ENCODE measurements at regions not wholly inside any gene's neighbourhood (a gene's known extent, or its start where the extent isn't known, plus 50 kb on each side); places are given as distances from the start of the nearest gene placed in this dataset.

- POLR2A ChIA-PET, result no interaction called here
- Histone ChIP-seq H3K9me3 (ENCODE audit: control insufficient read depth, insufficient read depth, low read depth, low read length) (no peaks in the 10 kb centered on the region), H3K27ac (ENCODE audit: extremely low read depth, low read depth, low read length) (no peak overlapping the region), H3K4me3 (ENCODE audit: low read depth, low read length) (no peak overlapping the region), H3K36me3 (ENCODE audit: control insufficient read depth in 2 of 2, insufficient read depth in 1 of 2, low read length in 2 of 2) (no peaks in the 10 kb centered on the region), H3K4me1 (ENCODE audit: control insufficient read depth, insufficient read depth, low read length) (no peaks in the 10 kb centered on the region)
- TF ChIP-seq ZNF24 (tag by site-specific recombination; IDR thresholded peaks at IDR 0.05) (no peak), ZNF747 (tag by site-specific recombination; IDR thresholded peaks at IDR 0.05) (no peak), ZNF561 (tag by site-specific recombination; IDR thresholded peaks at IDR 0.05; ENCODE audit: borderline replicate concordance) (no peak)
- CTCF ChIA-PET, result no interaction called here
These were observed 327.3 kb upstream of the SATB1 start for GRCh38 chr3:18752273-18752934.

DNA sequence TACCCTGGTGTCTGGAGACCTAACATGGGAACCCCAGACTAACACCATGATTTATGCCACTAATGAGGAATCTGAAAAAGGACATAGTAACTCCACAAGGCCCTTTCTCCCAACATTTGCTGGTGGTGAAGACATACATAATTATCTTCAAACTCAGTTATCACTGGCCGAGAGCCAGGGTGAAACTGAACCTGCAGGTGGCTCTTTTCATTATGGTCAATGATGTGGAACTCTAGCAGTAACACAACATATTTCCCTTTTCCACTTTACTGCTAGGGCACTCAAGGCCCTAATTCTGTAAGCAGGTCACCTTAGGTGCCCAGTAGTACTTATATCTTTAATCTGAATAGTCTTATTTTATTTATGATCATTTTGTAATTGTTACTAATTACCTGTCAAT, 326.4 kb upstream of the SATB1 start:
- no peak overlapping the region for H3K27ac ChIP-seq (ENCODE audit: extremely low read depth, low read depth, low read length)
- ChIA-PET POLR2A (no interaction called here), CTCF (no interaction called here)
- no peaks in the 10 kb centered on the region for H3K9me3 ChIP-seq (ENCODE audit: control insufficient read depth, insufficient read depth, low read depth, low read length)
- no peak overlapping the region for H3K4me3 ChIP-seq (ENCODE audit: low read depth, low read length)
- TF ChIP-seq ZNF677 (tag by site-specific recombination; IDR thresholded peaks at IDR 0.05) (no peak), ZNF561 (tag by site-specific recombination; IDR thresholded peaks at IDR 0.05; ENCODE audit: borderline replicate concordance) (no peak), ZNF776 (tag by site-specific recombination; IDR thresholded peaks at IDR 0.05; ENCODE audit: borderline replicate concordance) (no peak), ZNF791 (tag by site-specific recombination; IDR thresholded peaks at IDR 0.05) (no peak), CTCF (tag by site-specific recombination; IDR thresholded peaks at IDR 0.05) (no peak), ZNF112 (tag by site-specific recombination; IDR thresholded peaks at IDR 0.05) (no peak)
- H3K36me3 ChIP-seq (ENCODE audit: control insufficient read depth in 2 of 2, insufficient read depth in 1 of 2, low read length in 2 of 2), result no peaks in the 10 kb centered on the region
- no peaks in the 10 kb centered on the region for H3K4me1 ChIP-seq (ENCODE audit: control insufficient read depth, insufficient read depth, low read length)

DNA sequence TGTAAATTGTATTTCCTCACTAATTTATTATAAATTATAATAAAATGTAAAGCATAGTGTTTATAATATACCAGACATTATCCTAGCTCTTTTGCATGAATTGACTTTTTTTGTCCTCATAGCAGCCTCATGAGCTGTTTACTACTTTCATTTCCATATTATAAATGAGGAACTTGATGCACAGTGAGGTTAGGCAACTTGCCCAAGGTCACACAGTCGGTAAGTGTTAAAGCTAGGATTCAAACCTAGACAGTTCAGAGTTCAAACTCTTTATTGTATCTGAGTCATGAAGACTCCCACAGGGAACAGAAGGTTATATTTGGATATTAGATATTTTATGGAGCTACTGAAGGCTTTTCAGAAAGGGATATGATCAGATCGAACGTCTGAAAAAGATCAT, 322.2 kb upstream of the SATB1 start:
- H3K4me1 ChIP-seq (ENCODE audit: control insufficient read depth, insufficient read depth, low read length), result no peaks in the 10 kb centered on the region
- no peaks in the 10 kb centered on the region for H3K36me3 ChIP-seq (ENCODE audit: control insufficient read depth in 2 of 2, insufficient read depth in 1 of 2, low read length in 2 of 2)
- TF ChIP-seq ZSCAN30 (tag by site-specific recombination; IDR thresholded peaks at IDR 0.05), result no peak
- TF ChIP-seq, protein P1, sequence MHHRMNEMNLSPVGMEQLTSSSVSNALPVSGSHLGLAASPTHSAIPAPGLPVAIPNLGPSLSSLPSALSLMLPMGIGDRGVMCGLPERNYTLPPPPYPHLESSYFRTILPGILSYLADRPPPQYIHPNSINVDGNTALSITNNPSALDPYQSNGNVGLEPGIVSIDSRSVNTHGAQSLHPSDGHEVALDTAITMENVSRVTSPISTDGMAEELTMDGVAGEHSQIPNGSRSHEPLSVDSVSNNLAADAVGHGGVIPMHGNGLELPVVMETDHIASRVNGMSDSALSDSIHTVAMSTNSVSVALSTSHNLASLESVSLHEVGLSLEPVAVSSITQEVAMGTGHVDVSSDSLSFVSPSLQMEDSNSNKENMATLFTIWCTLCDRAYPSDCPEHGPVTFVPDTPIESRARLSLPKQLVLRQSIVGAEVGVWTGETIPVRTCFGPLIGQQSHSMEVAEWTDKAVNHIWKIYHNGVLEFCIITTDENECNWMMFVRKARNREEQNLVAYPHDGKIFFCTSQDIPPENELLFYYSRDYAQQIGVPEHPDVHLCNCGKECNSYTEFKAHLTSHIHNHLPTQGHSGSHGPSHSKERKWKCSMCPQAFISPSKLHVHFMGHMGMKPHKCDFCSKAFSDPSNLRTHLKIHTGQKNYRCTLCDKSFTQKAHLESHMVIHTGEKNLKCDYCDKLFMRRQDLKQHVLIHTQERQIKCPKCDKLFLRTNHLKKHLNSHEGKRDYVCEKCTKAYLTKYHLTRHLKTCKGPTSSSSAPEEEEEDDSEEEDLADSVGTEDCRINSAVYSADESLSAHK (tag by site-specific recombination; IDR thresholded peaks at IDR 0.05), result no peak
- TF ChIP-seq KLF1 (tag by site-specific recombination; IDR thresholded peaks at IDR 0.05), result no peak
- TF ChIP-seq ZNF560 (tag by site-specific recombination; IDR thresholded peaks at IDR 0.05; ENCODE audit: borderline replicate concordance), result no peak
- TF ChIP-seq ZNF768 (tag by site-specific recombination; IDR thresholded peaks at IDR 0.05), result no peak
- no peak for TF ChIP-seq ZFP41 (tag by site-specific recombination; IDR thresholded peaks at IDR 0.05; ENCODE audit: borderline replicate concordance)
- TF ChIP-seq ZSCAN23 (tag by site-specific recombination; IDR thresholded peaks at IDR 0.05), result no peak
- no peak for TF ChIP-seq GFI1B (tag by site-specific recombination; IDR thresholded peaks at IDR 0.05)
- TF ChIP-seq ZNF112 (tag by site-specific recombination; IDR thresholded peaks at IDR 0.05), result no peak
- TF ChIP-seq ZNF623 (tag by site-specific recombination; IDR thresholded peaks at IDR 0.05), result no peak
- no peak for TF ChIP-seq SCRT1 (tag by site-specific recombination; IDR thresholded peaks at IDR 0.05; ENCODE audit: borderline replicate concordance)
- no peak for TF ChIP-seq KLF10 (tag by site-specific recombination; IDR thresholded peaks at IDR 0.05)
- TF ChIP-seq, protein P2, sequence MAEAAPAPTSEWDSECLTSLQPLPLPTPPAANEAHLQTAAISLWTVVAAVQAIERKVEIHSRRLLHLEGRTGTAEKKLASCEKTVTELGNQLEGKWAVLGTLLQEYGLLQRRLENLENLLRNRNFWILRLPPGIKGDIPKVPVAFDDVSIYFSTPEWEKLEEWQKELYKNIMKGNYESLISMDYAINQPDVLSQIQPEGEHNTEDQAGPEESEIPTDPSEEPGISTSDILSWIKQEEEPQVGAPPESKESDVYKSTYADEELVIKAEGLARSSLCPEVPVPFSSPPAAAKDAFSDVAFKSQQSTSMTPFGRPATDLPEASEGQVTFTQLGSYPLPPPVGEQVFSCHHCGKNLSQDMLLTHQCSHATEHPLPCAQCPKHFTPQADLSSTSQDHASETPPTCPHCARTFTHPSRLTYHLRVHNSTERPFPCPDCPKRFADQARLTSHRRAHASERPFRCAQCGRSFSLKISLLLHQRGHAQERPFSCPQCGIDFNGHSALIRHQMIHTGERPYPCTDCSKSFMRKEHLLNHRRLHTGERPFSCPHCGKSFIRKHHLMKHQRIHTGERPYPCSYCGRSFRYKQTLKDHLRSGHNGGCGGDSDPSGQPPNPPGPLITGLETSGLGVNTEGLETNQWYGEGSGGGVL (tag by site-specific recombination; IDR thresholded peaks at IDR 0.05), result no peak
- TF ChIP-seq ZNF354C (tag by site-specific recombination; IDR thresholded peaks at IDR 0.05; ENCODE audit: borderline replicate concordance, low read depth), result no peak
- TF ChIP-seq ZNF157 (tag by site-specific recombination; IDR thresholded peaks at IDR 0.05), result no peak
- no peak for TF ChIP-seq ZNF514 (tag by site-specific recombination; IDR thresholded peaks at IDR 0.05)
- H3K9me3 ChIP-seq (ENCODE audit: control insufficient read depth, insufficient read depth, low read depth, low read length), result no peaks in the 10 kb centered on the region
- CTCF ChIA-PET, result interaction anchor here (1.7 kb wide), 1 partner anchor 11 kb away, joined by 12 read pairs; no protein-coding TSS in a partner anchor
- POLR2A ChIA-PET, result no interaction called here
- no peak overlapping the region for H3K4me3 ChIP-seq (ENCODE audit: low read depth, low read length)
- H3K27ac ChIP-seq (ENCODE audit: extremely low read depth, low read depth, low read length), result no peak overlapping the region

Measured in HEK293 (cell line).